ENCODE measurements at regions not wholly inside any gene's neighbourhood (a gene's known extent, or its start where the extent isn't known, plus 50 kb on each side); places are given as distances from the start of the nearest gene placed in this dataset.

- TF ChIP-seq CTCF (conservative IDR thresholded peaks at IDR 0.05) (no peak), EZH2 (IDR thresholded peaks at IDR 0.05; ENCODE audit: low read depth) (no peak)
Observed at GRCh38 chr2:207219081-207219630, 53.4 kb upstream of the KLF7 start.

All from PC-9 (cell line).